ENCODE measurements at regions not wholly inside any gene's neighbourhood (a gene's known extent, or its start where the extent isn't known, plus 50 kb on each side); places are given as distances from the start of the nearest gene placed in this dataset.

- Histone ChIP-seq H3K36me3 (no peaks in the 10 kb centered on the region), H3K27ac (no peak overlapping the region), H3K9me3 (no peaks in the 10 kb centered on the region), H3K4me1 (no peaks in the 10 kb centered on the region), H3K4me3 (no peak overlapping the region), H3K27me3 (no peaks in the 10 kb centered on the region)
- intact Hi-C loops (cut with DNase I; ENCODE audit: low total_unique reads), result no loop called here
- in situ Hi-C loops (cut with MboI; ENCODE audit: low sequenced_read_pairs in 4 of 4), result no loop called here
- ATAC-seq, result no peak
- TF ChIP-seq POLR2A (IDR thresholded peaks at IDR 0.05), result no peak
- no peak for TF ChIP-seq CTCF (IDR thresholded peaks at IDR 0.05 in 4 of 5, conservative IDR thresholded peaks at IDR 0.05 in 1 of 5)
- DNase-seq, result no peak
These were observed 712.0 kb downstream of the MAT2B start for GRCh38 chr5:164217464-164217863.

GRCh38 chr5:164220522-164220921 is 715.1 kb downstream of the MAT2B start:
- Histone ChIP-seq H3K9me3 (no peaks in the 10 kb centered on the region), H3K27ac (no peak overlapping the region), H3K36me3 (no peaks in the 10 kb centered on the region), H3K4me3 (no peak overlapping the region), H3K27me3 (no peaks in the 10 kb centered on the region), H3K4me1 (no peaks in the 10 kb centered on the region)
- in situ Hi-C loops (cut with MboI; ENCODE audit: low sequenced_read_pairs in 4 of 4), result no loop called here
- ATAC-seq (no peak), DNase-seq (no peak)
- TF ChIP-seq CTCF (IDR thresholded peaks at IDR 0.05 in 4 of 5, conservative IDR thresholded peaks at IDR 0.05 in 1 of 5) (no peak), POLR2A (IDR thresholded peaks at IDR 0.05) (no peak)
- intact Hi-C loops (cut with DNase I; ENCODE audit: low total_unique reads), result no loop called here

GRCh38 chr5:164224236-164224635 is 718.8 kb downstream of the MAT2B start:
- no peaks in the 10 kb centered on the region for H3K36me3 ChIP-seq
- H3K4me3 ChIP-seq, result no peak overlapping the region
- intact Hi-C loops (cut with DNase I; ENCODE audit: low total_unique reads) (no loop called here), in situ Hi-C loops (cut with MboI; ENCODE audit: low sequenced_read_pairs in 4 of 4) (no loop called here)
- DNase-seq, result no peak
- TF ChIP-seq POLR2A (IDR thresholded peaks at IDR 0.05) (no peak), CTCF (IDR thresholded peaks at IDR 0.05 in 4 of 5, conservative IDR thresholded peaks at IDR 0.05 in 1 of 5) (no peak)
- H3K27me3 ChIP-seq, result no peaks in the 10 kb centered on the region
- no peaks in the 10 kb centered on the region for H3K4me1 ChIP-seq
- no peak for ATAC-seq
- no peaks in the 10 kb centered on the region for H3K9me3 ChIP-seq
- H3K27ac ChIP-seq, result no peak overlapping the region

GRCh38 chr5:164224772-164225171 is 719.4 kb downstream of the MAT2B start:
- no peak for TF ChIP-seq POLR2A (IDR thresholded peaks at IDR 0.05)
- TF ChIP-seq CTCF (IDR thresholded peaks at IDR 0.05 in 4 of 5, conservative IDR thresholded peaks at IDR 0.05 in 1 of 5), result no peak
- Histone ChIP-seq H3K4me3 (no peak overlapping the region), H3K27ac (no peak overlapping the region), H3K27me3 (no peaks in the 10 kb centered on the region), H3K36me3 (no peaks in the 10 kb centered on the region), H3K4me1 (no peaks in the 10 kb centered on the region), H3K9me3 (no peaks in the 10 kb centered on the region)
- in situ Hi-C loops (cut with MboI; ENCODE audit: low sequenced_read_pairs in 4 of 4) (no loop called here), intact Hi-C loops (cut with DNase I; ENCODE audit: low total_unique reads) (no loop called here)
- ATAC-seq (no peak), DNase-seq (no peak)

GRCh38 chr5:164230341-164230740 is 724.9 kb downstream of the MAT2B start:
- TF ChIP-seq CTCF (IDR thresholded peaks at IDR 0.05 in 4 of 5, conservative IDR thresholded peaks at IDR 0.05 in 1 of 5), result no peak
- no peak for TF ChIP-seq POLR2A (IDR thresholded peaks at IDR 0.05)
- in situ Hi-C loops (cut with MboI; ENCODE audit: low sequenced_read_pairs in 4 of 4) (no loop called here), intact Hi-C loops (cut with DNase I; ENCODE audit: low total_unique reads) (no loop called here)
- no peak overlapping the region for H3K27ac ChIP-seq
- no peaks in the 10 kb centered on the region for H3K9me3 ChIP-seq
- ATAC-seq, result no peak
- H3K27me3 ChIP-seq, result no peaks in the 10 kb centered on the region
- DNase-seq, result no peak
- H3K36me3 ChIP-seq, result no peaks in the 10 kb centered on the region
- H3K4me3 ChIP-seq, result no peak overlapping the region
- H3K4me1 ChIP-seq, result no peaks in the 10 kb centered on the region

All from gastrocnemius medialis (tissue), 4 donors.